ENCODE measurements at regions not wholly inside any gene's neighbourhood (a gene's known extent, or its start where the extent isn't known, plus 50 kb on each side); places are given as distances from the start of the nearest gene placed in this dataset.

- TF ChIP-seq LRRFIP1 (CRISPR knock-in tag; conservative IDR thresholded peaks at IDR 0.05), result no peak
- TF ChIP-seq BCL3 (CRISPR knock-in tag; IDR thresholded peaks at IDR 0.05), result no peak
- no peak for TF ChIP-seq AFF4 (CRISPR knock-in tag; IDR thresholded peaks at IDR 0.05)
These were observed 690.7 kb upstream of the GOT2 start (continued) for GRCh38 chr16:59424714-59425273.

All from HepG2 (cell line).